ENCODE measurements at regions not wholly inside any gene's neighbourhood (a gene's known extent, or its start where the extent isn't known, plus 50 kb on each side); places are given as distances from the start of the nearest gene placed in this dataset.

DNA sequence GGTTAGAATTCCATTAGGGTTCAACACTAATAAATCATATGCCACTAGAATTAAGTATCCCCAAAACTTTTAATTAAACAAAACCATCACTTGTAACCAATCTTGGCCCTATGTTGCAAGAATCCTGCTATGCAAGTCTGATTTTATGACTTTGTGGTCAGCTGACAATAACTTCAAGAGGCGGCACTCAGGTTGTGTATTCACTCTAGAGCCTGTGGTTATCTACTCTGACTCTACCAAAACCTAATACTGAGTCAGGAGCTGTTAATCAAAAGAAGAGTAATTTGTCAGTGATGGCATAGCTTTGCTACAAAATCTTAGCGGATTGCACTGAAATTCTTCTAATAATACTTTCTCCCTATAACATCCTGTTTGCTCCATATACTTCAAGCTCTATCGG is 253.7 kb downstream of the AASDHPPT start:
- Histone ChIP-seq H3K9me1 (replicated peaks; ENCODE audit: control insufficient read depth, extremely low read depth, insufficient read depth, low read length) (no peaks in the 10 kb centered on the region), H3K36me3 (ENCODE audit: control insufficient read depth in 2 of 2, extremely low read depth in 1 of 2, insufficient read depth in 2 of 2, low read length in 2 of 2) (no peaks in the 10 kb centered on the region), H4K20me1 (replicated peaks; ENCODE audit: control insufficient read depth, extremely low read depth, insufficient read depth, low read length) (no peaks in the 10 kb centered on the region), H3K4me2 (ENCODE audit: insufficient read depth, low read length) (no peak overlapping the region), H3K27me3 (ENCODE audit: control insufficient read depth in 2 of 2, insufficient read depth in 2 of 2, low read length in 2 of 2) (no peaks in the 10 kb centered on the region), H3K79me2 (ENCODE audit: control insufficient read depth, insufficient read depth, low read length) (no peaks in the 10 kb centered on the region), H2AFZ (ENCODE audit: low read depth, low read length) (no peak overlapping the region), H3K27ac (ENCODE audit: insufficient read depth, low read depth, low read length) (no peak overlapping the region), H3K9ac (replicated peaks; ENCODE audit: extremely low read depth, insufficient read depth, low read length) (no peak overlapping the region), H3K4me1 (ENCODE audit: control insufficient read depth, extremely low read depth, insufficient read depth, low read length) (no peaks in the 10 kb centered on the region), H3K9me3 (replicated peaks; ENCODE audit: control insufficient read depth, insufficient read depth, low read length) (no peaks in the 10 kb centered on the region), H3K4me3 (replicated peaks in 1 of 3; ENCODE audit: insufficient read depth in 1 of 3, low read depth in 1 of 3, low read length in 3 of 3) (no peak overlapping the region)
- TF ChIP-seq, protein P1, sequence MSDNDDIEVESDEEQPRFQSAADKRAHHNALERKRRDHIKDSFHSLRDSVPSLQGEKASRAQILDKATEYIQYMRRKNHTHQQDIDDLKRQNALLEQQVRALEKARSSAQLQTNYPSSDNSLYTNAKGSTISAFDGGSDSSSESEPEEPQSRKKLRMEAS (IDR thresholded peaks at IDR 0.05; ENCODE audit: insufficient read depth, insufficient read length), result no peak
- TF ChIP-seq POLR2AphosphoS5 (IDR thresholded peaks at IDR 0.05; ENCODE audit: insufficient read depth, low read depth, low read length) (no peak), MYC (IDR thresholded peaks at IDR 0.05; ENCODE audit: low read depth, low read length) (no peak), POLR2A (IDR thresholded peaks at IDR 0.05; ENCODE audit: low read depth, low read length) (no peak), CTCF (IDR thresholded peaks at IDR 0.05; ENCODE audit: extremely low read depth in 1 of 2, insufficient read depth in 1 of 2, low read depth in 1 of 2, low read length in 2 of 2) (no peak), JUN (IDR thresholded peaks at IDR 0.05; ENCODE audit: borderline replicate concordance, insufficient read depth, insufficient read length, low read depth) (no peak), GATA2 (IDR thresholded peaks at IDR 0.05; ENCODE audit: insufficient read depth, insufficient read length, low read depth, low read length) (no peak), FOS (IDR thresholded peaks at IDR 0.05; ENCODE audit: borderline replicate concordance, insufficient read depth, low read length) (no peak), EZH2 (IDR thresholded peaks at IDR 0.05; ENCODE audit: borderline replicate concordance, low read depth, low read length, severe bottlenecking) (no peak)
- dilution Hi-C loops (cut with MboI; ENCODE audit: extremely low pct_ligation_motif_present, low sequenced_read_pairs), result no loop called here
- no peak for FAIRE-seq
- intact Hi-C loops (cut with micrococcal nuclease), result no loop called here
- no peak for DNase-seq (ENCODE audit: low read depth, low spot score)
- POLR2A ChIA-PET, result no interaction called here
- BruUV-seq (replicated peaks), result no TSS peak
- CTCF ChIA-PET, result interaction anchor here (1.1 kb wide), 1 partner anchor 308 kb away, joined by 3 read pairs; no protein-coding TSS in a partner anchor

Data from endothelial cell of umbilical vein (primary cell).